ENCODE measurements at regions not wholly inside any gene's neighbourhood (a gene's known extent, or its start where the extent isn't known, plus 50 kb on each side); places are given as distances from the start of the nearest gene placed in this dataset.
"Not testable (repeated sequence)": the region's sequence is repeated elsewhere in the genome, so short reads cannot be mapped to it uniquely, and the experiment has no call there.

GRCh38 chr11:128005562-128005961, 581.8 kb downstream of the ETS1 start:
- in situ Hi-C loops (cut with HindIII; ENCODE audit: low sequenced_read_pairs), result no loop called here

DNA sequence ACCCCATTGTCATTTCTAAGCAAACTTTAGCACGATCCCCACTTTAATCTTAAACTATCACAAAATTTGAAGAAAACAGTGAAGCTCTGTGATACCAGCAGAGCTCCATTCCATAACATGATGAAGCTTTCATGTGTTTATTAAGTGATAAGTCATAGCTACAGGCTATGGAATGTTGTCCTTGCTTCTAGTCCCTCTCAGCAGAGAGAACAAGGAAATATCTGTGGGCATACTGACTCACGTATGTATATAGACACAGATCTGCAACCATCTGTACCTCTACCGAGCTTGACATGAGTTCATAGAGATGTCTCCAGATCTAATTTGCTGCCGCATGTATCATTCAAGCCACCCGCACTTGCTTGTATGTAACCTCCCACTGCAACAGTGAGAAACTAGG, 588.9 kb downstream of the ETS1 start:
- in situ Hi-C loops (cut with HindIII; ENCODE audit: low sequenced_read_pairs), result no loop called here

- in situ Hi-C loops (cut with HindIII; ENCODE audit: low sequenced_read_pairs), result no loop called here
Measured at GRCh38 chr11:127997594-127997993, 589.8 kb downstream of the ETS1 start.

DNA sequence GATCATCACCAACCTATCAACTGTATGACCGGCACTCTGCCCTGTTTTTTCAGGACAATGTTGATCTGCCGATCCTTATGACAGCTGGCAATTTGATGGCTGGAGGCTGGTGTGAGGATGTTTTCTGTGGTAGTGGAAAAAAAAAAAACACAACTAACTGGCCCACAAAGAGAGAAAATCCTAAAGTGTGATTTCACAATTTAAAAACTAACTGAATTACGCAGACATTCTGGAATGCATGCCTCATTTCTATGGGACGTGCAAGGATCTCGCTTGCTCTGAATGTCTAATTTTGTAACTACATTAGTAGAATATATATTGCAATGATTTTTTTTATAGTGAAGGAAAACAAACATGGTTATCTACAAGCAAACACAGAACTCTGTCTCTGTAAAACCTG, 590.5 kb downstream of the ETS1 start:
- in situ Hi-C loops (cut with HindIII; ENCODE audit: low sequenced_read_pairs), result no loop called here

- in situ Hi-C loops (cut with HindIII; ENCODE audit: low sequenced_read_pairs), result no loop called here
Measured at GRCh38 chr11:127995921-127996320, 591.4 kb downstream of the ETS1 start.

GRCh38 chr11:127994736-127995135, 592.6 kb downstream of the ETS1 start:
- in situ Hi-C loops (cut with HindIII; ENCODE audit: low sequenced_read_pairs), result no loop called here

- in situ Hi-C loops (cut with HindIII; ENCODE audit: low sequenced_read_pairs), result no loop called here
Measured at GRCh38 chr11:127993788-127994187, 593.6 kb downstream of the ETS1 start.

GRCh38 chr11:127993281-127993680, 594.1 kb downstream of the ETS1 start:
- in situ Hi-C loops (cut with HindIII; ENCODE audit: low sequenced_read_pairs), result no loop called here

DNA sequence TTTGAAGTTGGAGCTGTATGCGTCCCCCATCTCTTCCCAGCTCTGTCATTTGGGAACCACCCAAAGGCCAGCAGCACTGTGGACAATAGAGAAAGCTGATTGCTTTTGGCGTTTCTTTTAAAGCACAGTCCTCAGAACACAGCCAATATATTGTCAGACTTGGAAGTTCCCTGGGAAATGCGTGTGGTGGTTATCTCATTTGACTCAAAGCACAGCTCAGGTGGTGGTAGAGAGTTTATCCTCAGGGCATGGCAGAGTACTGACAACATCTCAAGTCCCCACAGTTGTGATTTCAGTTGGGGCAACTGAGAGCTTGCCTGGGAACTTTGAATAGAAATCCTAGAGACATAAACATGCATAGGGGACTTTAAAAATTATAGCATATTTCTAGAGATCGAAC, 601.3 kb downstream of the ETS1 start:
- in situ Hi-C loops (cut with HindIII; ENCODE audit: low sequenced_read_pairs), result no loop called here

DNA sequence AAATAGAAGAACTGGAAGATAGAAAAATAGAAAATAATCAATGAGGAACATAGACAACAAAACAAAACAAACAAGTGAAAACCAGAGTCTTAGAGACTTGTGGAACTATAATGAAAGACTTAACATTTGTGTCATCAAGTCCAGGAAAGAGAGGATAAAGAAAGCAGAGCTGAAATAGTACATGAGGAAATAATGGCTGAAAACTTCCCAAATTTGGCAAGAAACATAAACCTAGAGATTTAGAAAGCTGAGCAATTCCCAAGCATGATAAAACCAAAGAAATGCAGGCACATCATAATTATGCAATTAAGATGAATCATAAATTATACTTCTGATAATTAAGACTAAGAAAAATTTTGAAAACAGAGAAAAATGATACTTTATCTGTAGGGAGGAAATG, 614.5 kb downstream of the ETS1 start:
- in situ Hi-C loops (cut with HindIII; ENCODE audit: low sequenced_read_pairs), result no loop called here

DNA sequence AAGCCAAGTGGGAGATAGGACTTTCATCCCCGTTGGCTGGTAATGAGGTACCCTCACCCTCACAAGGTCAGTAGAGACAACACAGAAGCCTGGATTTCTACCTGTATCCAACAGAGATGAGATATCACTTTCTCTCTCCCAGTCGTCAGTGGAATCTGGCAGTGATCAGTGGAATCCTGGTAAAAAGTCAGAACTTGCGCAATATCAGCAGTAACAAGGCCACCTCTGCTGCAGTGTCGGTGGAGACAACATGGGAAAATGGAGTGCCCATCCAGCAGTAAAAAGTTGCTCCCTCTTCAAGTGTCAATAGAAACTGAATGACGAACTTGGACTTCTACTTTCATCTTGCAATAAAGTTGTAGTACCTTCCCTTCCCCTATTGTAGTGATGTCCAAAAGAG, 615.9 kb downstream of the ETS1 start:
- in situ Hi-C loops (cut with HindIII; ENCODE audit: low sequenced_read_pairs), result no loop called here

- in situ Hi-C loops (cut with HindIII; ENCODE audit: low sequenced_read_pairs), result no loop called here
Measured at GRCh38 chr11:127966821-127967220, 620.5 kb downstream of the ETS1 start.

DNA sequence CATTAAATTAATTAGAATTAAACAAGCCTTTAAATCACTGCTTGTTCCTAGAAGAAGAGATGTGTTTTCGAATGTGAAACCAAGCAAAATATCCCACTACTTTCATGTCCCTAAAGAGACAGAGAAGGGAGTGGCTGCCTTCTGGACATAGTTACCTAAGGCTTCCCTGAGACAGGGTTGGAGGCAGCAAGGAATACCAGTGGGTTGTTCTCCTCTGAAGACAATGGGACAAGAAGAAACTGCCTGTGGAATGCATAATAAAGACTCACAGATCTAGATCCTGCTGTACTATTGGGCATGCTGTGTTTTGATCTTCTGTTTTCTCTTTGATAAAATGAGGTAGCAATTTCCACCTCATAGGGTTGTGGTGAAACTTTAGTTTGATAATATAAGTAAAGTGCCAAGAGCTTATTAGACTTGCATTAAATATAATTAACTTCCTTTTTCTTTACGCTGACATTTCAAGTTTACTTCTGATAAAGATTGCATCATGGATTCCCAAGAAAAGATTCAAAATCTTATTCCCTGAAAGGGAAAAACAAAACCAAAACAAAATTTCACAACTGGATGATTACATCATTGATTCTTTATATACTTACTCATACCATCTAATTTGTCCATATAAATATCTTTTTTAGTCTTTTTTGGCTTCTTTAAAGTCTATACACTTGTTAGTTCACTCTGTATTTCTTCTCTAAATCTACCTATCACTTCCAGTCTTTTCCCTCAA, 621.3 kb downstream of the ETS1 start:
- in situ Hi-C loops (cut with HindIII; ENCODE audit: low sequenced_read_pairs), result no loop called here

- in situ Hi-C loops (cut with HindIII; ENCODE audit: low sequenced_read_pairs), result no loop called here
Measured at GRCh38 chr11:127962416-127962815, 624.9 kb downstream of the ETS1 start.

- in situ Hi-C loops (cut with HindIII; ENCODE audit: low sequenced_read_pairs), result no loop called here
Measured at GRCh38 chr11:127950162-127950561, 637.2 kb downstream of the ETS1 start.

- in situ Hi-C loops (cut with HindIII; ENCODE audit: low sequenced_read_pairs), result no loop called here
Measured at GRCh38 chr11:127943763-127944162, 643.6 kb downstream of the ETS1 start.

- in situ Hi-C loops (cut with HindIII; ENCODE audit: low sequenced_read_pairs), result no loop called here
Measured at GRCh38 chr11:127943152-127943551, 644.2 kb downstream of the ETS1 start.

GRCh38 chr11:127941554-127941953, 645.8 kb downstream of the ETS1 start:
- in situ Hi-C loops (cut with HindIII; ENCODE audit: low sequenced_read_pairs), result not testable (repeated sequence)

- in situ Hi-C loops (cut with HindIII; ENCODE audit: low sequenced_read_pairs), result no loop called here
Measured at GRCh38 chr11:127939000-127939399, 648.4 kb downstream of the ETS1 start.

DNA sequence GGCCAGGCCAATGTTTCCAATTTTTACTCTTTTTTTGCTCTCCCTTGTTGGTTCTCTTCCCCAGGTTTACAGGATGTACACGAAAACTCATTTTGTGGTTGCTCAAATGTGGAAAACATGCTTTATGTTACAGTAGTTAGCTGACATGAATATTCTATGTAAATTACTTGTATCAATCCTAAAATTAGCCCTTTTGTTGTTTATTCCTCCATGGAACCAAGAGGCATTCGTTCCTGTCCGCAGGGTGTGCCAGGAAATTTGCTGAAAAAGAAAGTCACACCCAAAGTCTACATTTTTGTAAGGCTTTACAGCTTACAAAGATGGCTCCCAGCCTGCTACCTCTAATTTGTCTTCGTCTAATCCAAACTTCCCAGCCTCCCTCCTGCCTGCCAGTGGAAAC, 652.3 kb downstream of the ETS1 start:
- in situ Hi-C loops (cut with HindIII; ENCODE audit: low sequenced_read_pairs), result no loop called here

- in situ Hi-C loops (cut with HindIII; ENCODE audit: low sequenced_read_pairs), result not testable (repeated sequence)
Measured at GRCh38 chr11:127933961-127934360, 653.4 kb downstream of the ETS1 start.

DNA sequence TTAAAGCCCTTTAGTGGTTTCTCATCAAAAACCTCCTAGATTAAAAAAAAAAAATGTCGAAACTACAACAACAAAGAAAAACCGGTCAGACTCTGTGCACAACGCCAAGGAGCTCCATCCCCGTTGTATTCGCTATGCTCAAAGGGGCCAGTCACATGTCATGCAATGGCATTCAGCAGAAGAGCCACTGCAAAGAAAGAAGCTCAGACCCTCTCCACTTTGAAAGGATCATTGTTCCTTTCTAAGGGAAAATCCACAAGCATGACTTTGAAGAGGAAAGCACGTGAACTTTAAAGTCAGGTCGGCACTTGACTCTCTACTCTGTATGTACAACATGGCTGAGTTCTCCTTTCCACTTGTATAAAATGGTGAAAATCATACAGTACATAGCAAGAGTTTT, 655.6 kb downstream of the ETS1 start:
- in situ Hi-C loops (cut with HindIII; ENCODE audit: low sequenced_read_pairs), result no loop called here

- in situ Hi-C loops (cut with HindIII; ENCODE audit: low sequenced_read_pairs), result no loop called here
Measured at GRCh38 chr11:127926721-127927120, 660.6 kb downstream of the ETS1 start.

Data from DLD1 (cell line).